ENCODE measurements at regions not wholly inside any gene's neighbourhood (a gene's known extent, or its start where the extent isn't known, plus 50 kb on each side); places are given as distances from the start of the nearest gene placed in this dataset.
A peak's percentile ranks its signal among the peaks of the same experiment; 100 is the strongest.

DNA sequence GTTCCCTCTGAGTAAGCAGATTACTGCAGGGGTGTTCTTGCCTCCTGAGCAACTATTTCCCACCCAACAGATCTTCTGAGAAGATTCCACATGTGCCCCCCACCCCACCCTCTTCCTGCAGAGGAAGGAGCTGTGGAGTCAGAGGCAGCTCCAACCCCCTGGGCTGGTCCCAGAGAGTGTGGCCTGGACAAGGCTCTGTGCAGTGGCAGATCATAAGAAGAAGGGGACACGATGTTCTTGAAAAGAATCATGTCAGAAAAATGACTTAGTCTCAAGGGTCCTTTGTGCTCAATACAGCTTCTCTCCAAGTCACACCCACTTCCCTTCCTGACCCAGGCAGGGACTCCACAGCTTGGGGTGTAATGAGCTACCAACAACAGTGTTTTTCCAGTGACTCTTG is 95.2 kb downstream of the SYF2 start:
- peak; percentile 30 for DNase-seq
- Mint-ChIP-seq H3K27ac (no peak overlapping the region), H3K36me3 (ENCODE audit: low read depth) (no peaks in the 10 kb centered on the region), H3K4me3 (no peak overlapping the region), H3K4me1 (peaks cover 19% of the 10 kb centered on the region), H3K9me3 (no peaks in the 10 kb centered on the region), H3K27me3 (ENCODE audit: insufficient read depth) (peaks cover 2% of the 10 kb centered on the region)
- Histone ChIP-seq H3K4me1 (ENCODE audit: control insufficient read depth, insufficient read depth, low read length) (peaks cover 3% of the 10 kb centered on the region), H3K4me3 (ENCODE audit: low read length) (no peak overlapping the region), H3K27ac (ENCODE audit: low read depth, low read length) (no peak overlapping the region), H3K36me3 (ENCODE audit: control insufficient read depth, insufficient read depth, low read length) (no peaks in the 10 kb centered on the region), H3K27me3 (ENCODE audit: control insufficient read depth, insufficient read depth, low read length, poor library complexity, severe bottlenecking) (no peaks in the 10 kb centered on the region), H3K9me3 (ENCODE audit: control insufficient read depth, low read length) (no peaks in the 10 kb centered on the region), H3K9ac (ENCODE audit: extremely low read depth, low read length, poor library complexity, severe bottlenecking) (no peak overlapping the region)
- TF ChIP-seq, protein P1, sequence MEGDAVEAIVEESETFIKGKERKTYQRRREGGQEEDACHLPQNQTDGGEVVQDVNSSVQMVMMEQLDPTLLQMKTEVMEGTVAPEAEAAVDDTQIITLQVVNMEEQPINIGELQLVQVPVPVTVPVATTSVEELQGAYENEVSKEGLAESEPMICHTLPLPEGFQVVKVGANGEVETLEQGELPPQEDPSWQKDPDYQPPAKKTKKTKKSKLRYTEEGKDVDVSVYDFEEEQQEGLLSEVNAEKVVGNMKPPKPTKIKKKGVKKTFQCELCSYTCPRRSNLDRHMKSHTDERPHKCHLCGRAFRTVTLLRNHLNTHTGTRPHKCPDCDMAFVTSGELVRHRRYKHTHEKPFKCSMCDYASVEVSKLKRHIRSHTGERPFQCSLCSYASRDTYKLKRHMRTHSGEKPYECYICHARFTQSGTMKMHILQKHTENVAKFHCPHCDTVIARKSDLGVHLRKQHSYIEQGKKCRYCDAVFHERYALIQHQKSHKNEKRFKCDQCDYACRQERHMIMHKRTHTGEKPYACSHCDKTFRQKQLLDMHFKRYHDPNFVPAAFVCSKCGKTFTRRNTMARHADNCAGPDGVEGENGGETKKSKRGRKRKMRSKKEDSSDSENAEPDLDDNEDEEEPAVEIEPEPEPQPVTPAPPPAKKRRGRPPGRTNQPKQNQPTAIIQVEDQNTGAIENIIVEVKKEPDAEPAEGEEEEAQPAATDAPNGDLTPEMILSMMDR (conservative IDR thresholded peaks at IDR 0.05), result no peak
- WGBS, 2 experiments (ENCODE audit: insufficient coverage in 1 of 2, insufficient read length in 1 of 2), result 95 to 100% methylated on average over 1 of the region's 1 CpG

DNA sequence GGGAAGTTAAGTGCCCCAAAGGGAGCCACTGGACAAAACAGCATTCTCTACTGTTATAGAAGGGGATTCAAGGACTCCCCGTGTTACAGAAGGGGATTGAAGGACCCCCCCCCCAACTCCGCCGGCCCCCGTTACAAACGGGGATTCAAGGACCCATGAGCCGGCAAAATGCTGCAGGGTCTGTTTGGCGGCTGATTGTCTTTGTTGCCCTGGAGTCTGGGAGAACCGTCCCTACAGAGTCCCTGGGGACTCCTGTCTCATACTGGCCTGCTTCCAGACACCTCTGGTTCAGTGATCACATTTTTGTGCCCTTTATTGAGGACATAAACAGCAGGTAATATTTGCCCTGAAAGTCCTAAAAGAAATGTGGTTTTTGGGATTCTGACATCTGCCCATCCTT is 96.4 kb downstream of the SYF2 start:
- Histone ChIP-seq H3K9me3 (ENCODE audit: control insufficient read depth, low read length) (no peaks in the 10 kb centered on the region), H3K36me3 (ENCODE audit: control insufficient read depth, insufficient read depth, low read length) (no peaks in the 10 kb centered on the region), H3K27me3 (ENCODE audit: control insufficient read depth, insufficient read depth, low read length, poor library complexity, severe bottlenecking) (no peaks in the 10 kb centered on the region), H3K4me1 (ENCODE audit: control insufficient read depth, insufficient read depth, low read length) (peaks cover 3% of the 10 kb centered on the region), H3K4me3 (ENCODE audit: low read length) (no peak overlapping the region), H3K9ac (ENCODE audit: extremely low read depth, low read length, poor library complexity, severe bottlenecking) (no peak overlapping the region), H3K27ac (ENCODE audit: low read depth, low read length) (peak overlapping the region; percentile 74)
- peak; percentile 19 for DNase-seq
- H3K27me3 Mint-ChIP-seq (ENCODE audit: insufficient read depth), result peaks cover 3% of the 10 kb centered on the region
- no peak overlapping the region for H3K27ac Mint-ChIP-seq
- peaks cover 19% of the 10 kb centered on the region for H3K4me1 Mint-ChIP-seq
- WGBS, 2 experiments (ENCODE audit: insufficient coverage in 1 of 2, insufficient read length in 1 of 2), result 81 to 86% methylated on average over 3 to 8 of the region's 8 CpGs
- TF ChIP-seq, protein P1 (conservative IDR thresholded peaks at IDR 0.05), result no peak
- no peaks in the 10 kb centered on the region for H3K9me3 Mint-ChIP-seq
- no peak overlapping the region for H3K4me3 Mint-ChIP-seq
- no peaks in the 10 kb centered on the region for H3K36me3 Mint-ChIP-seq (ENCODE audit: low read depth)

DNA sequence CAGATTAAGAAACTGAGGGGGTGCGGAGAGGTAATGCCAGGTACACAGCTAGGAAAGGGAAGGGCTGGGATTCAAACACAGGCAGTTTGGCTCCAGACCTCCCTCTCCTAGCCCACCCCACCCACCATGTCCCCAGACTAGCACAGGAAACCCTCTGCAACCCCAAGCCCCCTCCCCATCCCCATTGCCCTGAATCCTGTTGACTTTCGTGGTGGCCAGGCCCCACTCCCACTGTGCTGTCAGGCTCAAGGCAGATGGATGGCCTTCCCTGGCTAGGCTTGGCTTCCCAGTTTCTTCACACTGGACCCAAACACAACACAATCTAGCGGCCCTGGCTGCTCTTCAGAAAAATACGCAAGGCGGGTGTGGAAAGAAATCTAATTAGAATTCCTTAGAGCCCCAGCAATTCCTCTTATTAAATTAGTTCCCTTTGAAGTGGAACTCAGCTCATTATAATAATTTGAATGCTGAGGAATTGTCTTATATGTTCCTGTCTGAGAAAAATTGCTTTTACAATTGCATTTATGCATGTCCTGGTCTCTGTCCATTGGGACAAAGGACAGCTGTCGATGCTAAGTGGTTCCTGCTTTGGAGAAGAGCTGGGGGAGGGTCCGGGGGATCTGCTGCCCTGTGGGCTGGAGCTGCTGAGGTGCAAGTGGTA is 97.4 kb downstream of the SYF2 start:
- Mint-ChIP-seq H3K4me1 (peaks cover 14% of the 10 kb centered on the region), H3K9me3 (no peaks in the 10 kb centered on the region), H3K27me3 (ENCODE audit: insufficient read depth) (peaks cover 3% of the 10 kb centered on the region), H3K27ac (no peak overlapping the region), H3K36me3 (ENCODE audit: low read depth) (no peaks in the 10 kb centered on the region), H3K4me3 (no peak overlapping the region)
- WGBS, 2 experiments (ENCODE audit: insufficient coverage in 1 of 2, insufficient read length in 1 of 2), result 30 to 86% methylated on average over 2 to 7 of the region's 7 CpGs
- Histone ChIP-seq H3K4me3 (ENCODE audit: low read length) (no peak overlapping the region), H3K4me1 (ENCODE audit: control insufficient read depth, insufficient read depth, low read length) (peaks cover 3% of the 10 kb centered on the region), H3K27me3 (ENCODE audit: control insufficient read depth, insufficient read depth, low read length, poor library complexity, severe bottlenecking) (no peaks in the 10 kb centered on the region), H3K36me3 (ENCODE audit: control insufficient read depth, insufficient read depth, low read length) (no peaks in the 10 kb centered on the region), H3K27ac (ENCODE audit: low read depth, low read length) (peak overlapping the region; percentile 74), H3K9ac (ENCODE audit: extremely low read depth, low read length, poor library complexity, severe bottlenecking) (no peak overlapping the region), H3K9me3 (ENCODE audit: control insufficient read depth, low read length) (no peaks in the 10 kb centered on the region)
- TF ChIP-seq, protein P1 (conservative IDR thresholded peaks at IDR 0.05), result no peak
- peak; percentile 25 for DNase-seq
